HG03025 (cell line): ENCODE measurements at regions not wholly inside any gene's neighbourhood (a gene's known extent, or its start where the extent isn't known, plus 50 kb on each side); places are given as distances from the start of the nearest gene placed in this dataset.
A peak's percentile ranks its signal among the peaks of the same experiment; 100 is the strongest.
"Not testable (repeated sequence)": the region's sequence is repeated elsewhere in the genome, so short reads cannot be mapped to it uniquely, and the experiment has no call there.

Experiments used
- ATAC-seq: cut with Tn5 transposase; IDR thresholded peaks from one replicate; pipeline ENCODE4 v1.9.1; 2021; ENCODE audit warnings: mild to moderate bottlenecking, moderate library complexity; ENCODE audit not compliant: unreplicated experiment, low FRiP score

DNA sequence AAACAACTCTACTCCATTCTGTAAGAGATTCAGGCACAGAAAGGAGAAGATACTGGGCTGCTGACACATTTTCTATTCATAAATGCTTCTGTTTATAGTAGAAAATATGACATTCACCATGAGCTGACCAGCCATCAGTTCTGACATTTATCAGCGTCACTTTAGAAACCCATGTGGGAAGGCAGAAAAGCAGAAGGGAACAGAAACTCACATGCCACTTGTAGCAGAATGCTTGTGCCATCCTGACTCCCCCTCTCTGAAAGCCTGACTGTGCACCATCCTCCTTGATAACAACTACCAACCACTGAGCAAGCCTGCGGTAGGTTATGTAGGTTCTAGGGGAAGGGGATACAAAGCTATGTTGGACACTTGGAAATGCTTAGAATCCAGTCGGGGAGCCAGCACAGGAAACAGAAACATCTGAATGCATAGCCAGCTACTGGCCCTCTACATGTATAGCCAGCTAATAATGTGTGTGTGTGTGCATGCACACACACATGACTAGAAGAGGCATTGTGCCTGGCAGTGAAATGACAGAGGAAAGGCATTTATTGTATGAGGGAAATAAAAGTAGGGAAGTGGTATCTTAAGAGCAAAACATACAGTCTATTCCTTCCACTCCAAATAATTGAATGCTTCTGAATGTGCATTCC, 104.3 kb downstream of the SPDYE17 start:
- not testable (repeated sequence) for ATAC-seq

DNA sequence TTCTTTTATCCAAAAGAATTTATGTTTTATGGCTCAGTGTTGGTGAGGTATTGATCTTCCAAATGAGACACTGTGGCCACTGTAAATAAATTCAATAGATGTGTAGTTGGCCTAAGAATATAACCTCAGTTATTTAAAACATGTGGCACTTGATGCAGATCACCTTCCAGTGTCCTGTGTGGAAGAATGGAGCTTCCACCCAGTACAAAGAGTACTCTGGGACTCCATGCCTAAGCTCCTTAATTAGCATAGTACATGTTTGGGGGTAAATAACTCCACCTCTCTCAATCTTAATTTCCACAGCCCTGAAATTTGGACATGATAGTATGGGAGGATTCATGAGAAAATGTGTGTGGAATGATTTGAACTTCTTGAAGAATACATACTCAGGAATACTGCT, 105.7 kb downstream of the SPDYE17 start:
- ATAC-seq: not testable (repeated sequence)

DNA sequence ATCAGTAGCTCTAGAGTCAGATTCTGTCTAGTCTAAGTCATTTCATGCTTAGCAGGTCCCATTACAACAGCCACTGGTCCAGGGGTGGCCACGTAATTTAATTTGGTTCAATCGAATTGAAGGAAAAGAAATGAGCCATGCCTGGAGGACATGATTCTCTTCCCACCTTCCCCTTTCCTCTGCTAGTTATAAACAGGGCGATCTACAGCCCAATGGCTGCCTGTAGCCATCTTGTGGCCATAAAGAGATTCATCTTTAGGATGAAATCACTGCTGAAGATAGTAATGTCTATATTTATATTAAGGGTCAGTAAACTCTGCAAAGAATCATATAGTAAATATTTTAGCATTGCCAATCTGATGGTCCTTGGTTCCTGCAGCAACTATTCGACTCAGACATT, 107.4 kb downstream of the SPDYE17 start:
- ATAC-seq: not testable (repeated sequence)

DNA sequence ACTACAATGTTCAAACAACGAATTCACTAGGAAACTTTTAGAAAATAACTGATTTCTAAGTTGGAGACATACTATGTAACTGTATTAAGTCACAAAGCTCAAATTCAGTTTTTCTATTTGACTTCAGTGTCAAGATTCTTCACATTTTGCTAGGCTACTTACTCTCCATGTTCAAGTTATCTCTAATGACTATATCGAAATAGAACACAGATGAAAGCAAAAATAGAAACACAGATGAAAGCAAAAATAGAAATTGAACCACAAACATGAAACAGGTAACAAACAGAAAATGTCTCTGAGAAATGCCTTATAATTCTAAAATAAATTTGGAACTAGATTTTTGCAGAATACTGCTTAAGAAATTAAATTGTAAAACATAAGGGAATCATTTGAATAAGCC, 113.5 kb downstream of the SPDYE17 start:
- not testable (repeated sequence) for ATAC-seq

DNA sequence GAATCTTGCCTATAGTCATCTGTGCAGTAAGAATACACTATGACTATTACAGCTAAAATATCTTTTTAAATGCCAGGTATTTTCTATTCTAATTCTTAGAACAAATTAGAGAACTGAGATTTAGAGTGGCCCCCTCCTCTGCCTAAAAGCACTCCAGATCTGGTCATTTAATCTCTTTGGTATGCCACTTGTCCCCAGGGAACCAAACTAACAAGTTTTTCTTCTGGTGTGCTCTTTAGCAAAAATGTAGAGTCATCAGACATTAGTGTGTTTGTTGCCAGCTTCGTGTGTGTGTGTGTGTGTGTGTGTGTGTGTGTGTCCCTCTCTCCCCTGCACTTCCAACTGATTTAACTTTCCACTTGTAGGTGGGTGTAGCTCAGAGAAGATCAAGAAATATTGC, 117.8 kb downstream of the SPDYE17 start:
- not testable (repeated sequence) for ATAC-seq

DNA sequence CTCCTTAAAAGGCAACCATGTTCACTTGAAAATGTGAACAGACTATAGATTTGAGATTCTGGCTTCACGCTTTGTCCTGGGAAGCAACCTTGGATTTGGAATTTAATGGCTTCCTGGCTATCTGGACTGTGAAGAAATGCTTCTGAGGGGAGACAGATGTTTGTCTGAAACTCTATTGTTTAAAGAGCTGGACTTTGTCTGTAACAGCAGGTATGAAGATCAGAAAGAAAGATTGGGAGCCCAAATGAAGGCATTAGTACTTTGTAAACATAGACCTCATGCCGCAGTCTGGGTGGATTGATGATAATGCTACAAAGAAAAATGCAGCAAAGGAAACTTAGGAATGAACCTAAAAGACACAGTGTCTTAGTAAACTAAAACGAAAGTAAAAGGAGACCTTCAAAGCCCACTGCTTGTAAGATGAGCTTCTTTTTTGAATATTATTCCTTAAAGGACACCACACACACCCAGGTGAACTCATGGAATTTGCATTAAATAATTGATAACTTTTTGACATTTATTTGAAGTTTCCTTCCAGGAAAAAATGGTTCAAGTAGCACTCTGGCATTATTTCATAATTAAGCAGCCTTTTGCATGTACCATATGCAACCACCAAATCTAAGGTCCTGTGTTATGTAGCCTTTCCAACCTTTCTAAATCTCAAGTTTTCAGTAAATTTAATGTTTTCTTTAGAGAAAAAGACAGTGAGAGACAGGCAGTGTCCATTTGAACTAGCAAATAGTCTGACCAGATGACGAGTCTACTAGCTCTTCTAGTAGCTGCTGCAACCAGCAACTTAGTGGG, 119.9 kb downstream of the SPDYE17 start:
- not testable (repeated sequence) for ATAC-seq

DNA sequence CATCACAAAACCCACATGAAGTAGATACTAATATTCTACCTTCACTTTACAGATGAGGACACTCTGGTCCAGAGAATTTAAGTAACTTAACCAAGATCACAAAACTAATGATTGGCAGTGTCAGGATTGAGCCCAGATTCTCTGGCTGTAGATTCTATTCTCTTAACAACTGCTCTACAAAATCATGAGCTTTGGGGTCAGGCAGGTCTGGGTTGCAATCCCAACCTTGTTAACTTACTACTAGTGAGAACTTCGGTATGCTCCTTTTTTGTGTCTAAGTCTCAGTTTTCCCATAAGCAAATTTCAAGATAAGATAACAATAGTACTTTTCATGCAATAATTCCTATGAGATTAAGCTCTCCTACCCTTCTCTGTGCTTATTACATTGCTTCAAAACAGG, 127.5 kb downstream of the SPDYE17 start:
- ATAC-seq: not testable (repeated sequence)

DNA sequence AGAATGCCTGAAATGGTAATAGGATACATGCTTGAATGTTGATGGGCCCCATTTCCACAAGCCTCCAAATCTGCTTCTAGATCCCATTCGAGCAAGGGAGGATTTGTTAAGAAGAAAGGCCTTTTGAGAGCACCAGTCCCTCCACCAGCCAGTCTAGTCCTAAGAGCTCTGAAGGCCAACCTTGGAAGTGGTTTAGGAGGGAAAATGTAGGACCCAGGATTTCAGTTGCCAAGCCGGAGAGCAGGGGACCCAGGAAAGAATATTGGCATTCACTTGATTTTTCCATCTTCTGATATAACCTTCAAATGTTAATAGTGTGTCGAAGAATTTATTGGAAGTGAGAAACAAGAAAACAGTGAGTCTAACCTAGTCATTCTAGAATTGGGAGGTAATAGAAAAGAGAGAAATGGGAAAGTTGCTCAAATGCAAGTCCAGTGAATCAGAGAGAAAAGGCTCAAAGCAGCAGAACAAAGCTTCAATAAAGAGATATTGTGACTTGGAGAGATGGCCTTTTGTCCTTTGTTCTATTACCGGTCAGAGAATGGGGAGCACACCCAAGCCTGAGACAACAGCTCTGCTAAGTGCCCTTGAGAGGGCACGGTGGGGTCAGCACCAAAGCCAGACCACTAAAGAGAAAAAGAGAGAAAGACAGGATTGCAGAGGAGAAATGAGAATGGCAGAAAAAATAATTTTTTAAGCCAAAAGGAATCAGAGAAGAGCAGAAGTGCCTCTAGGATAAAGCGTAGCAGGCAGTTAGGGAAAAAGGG, 130.0 kb downstream of the SPDYE17 start:
- not testable (repeated sequence) for ATAC-seq

DNA sequence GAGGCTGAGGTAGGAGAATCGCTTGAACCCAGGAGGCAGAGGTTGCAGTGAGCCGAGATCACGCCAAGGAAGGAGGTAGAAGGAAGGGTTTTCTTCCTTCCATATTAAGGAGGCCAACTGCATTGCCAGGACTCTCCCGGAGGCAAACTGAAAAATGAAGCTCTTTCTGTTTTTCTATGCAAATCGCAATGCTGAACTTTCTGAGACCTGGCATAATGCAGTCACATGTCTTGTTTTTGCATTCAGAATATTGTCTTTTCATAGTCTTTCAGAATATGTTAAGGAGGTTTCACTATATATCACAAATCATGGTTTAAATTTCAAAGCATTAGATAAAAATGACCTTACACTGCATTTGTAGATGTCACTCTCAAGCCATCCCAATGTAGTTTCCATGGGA, 133.4 kb downstream of the SPDYE17 start:
- not testable (repeated sequence) for ATAC-seq

DNA sequence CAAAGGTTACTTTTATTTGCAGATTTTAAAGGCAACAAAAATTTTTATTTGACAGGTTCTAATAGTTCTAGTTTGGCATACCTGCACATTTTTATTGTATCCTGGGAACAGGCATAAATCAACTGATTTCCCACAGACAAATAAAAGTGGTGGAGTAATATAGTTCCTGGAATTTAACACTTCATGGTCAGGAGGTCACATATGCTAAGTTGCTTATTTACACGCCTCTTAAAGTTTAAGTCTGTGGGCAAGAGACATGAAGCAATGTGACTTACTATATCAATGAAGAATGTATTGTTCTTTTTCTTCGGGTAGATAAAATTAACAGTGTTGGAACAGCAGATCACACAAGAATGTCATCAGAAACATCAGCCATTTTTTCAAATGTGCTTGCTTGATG, 135.2 kb downstream of the SPDYE17 start:
- not testable (repeated sequence) for ATAC-seq

DNA sequence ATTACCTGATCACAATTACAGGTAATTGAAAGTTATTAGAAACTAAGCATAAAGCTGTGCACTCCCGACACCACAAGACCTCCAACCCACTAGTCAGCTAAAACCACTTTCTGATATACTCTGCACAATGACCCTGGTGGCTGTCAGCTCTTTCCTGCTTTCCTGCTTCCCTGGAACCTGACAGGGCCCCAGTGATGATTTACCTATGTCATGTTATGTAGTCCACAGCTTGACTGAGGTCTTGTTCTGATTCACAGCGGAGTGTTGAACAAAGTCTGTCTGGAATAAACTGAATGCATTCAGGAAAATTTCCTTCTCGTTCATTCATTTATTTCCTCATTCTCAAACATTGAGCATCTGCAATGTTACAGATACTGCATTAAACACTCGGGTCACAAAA, 136.5 kb downstream of the SPDYE17 start:
- not testable (repeated sequence) for ATAC-seq

DNA sequence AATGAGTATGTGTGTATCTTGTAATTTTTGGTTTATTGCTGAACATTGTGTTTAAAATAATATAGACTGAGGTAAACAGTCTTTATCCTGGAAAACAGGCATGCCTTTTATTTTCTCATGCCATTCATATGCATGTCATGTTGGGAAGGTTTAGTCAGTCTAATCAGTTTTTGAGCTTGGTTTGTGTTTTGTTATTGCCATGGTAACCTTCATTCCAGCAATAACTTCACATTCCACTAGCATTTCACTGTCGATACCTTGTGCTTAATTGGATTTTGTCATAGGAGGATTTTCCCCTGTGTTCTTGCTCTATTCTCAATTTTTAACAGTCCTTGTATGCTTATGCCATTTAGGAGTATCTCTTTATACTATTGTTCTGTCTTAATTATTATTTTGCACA, 140.4 kb downstream of the SPDYE17 start:
- ATAC-seq: not testable (repeated sequence)

DNA sequence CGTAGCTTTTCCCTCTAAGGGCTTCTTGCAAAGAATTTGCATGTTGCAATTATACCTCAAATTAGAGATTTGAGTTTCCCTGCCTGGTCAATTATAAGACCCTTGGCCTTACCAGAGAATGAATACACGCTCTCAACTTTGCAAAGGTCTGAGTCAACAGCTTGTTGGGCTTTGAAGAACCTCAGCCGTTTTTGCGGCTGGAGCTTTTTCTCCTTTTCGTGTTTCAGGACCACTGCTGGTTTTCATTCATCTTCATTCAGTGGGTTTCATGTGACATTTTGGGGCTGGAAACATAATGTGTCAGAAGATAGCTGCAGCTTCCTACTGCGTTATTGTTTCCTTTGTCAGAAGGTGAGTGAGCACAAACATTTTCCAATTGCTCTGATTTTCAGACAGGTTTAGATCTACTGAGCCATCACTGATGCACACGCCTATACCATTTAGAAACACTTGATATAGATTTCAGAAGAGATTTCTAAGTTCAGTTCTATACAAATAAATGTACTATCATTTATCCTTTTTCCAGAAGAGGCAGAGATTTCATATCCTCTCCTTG, 152.3 kb downstream of the SPDYE17 start:
- not testable (repeated sequence) for ATAC-seq

DNA sequence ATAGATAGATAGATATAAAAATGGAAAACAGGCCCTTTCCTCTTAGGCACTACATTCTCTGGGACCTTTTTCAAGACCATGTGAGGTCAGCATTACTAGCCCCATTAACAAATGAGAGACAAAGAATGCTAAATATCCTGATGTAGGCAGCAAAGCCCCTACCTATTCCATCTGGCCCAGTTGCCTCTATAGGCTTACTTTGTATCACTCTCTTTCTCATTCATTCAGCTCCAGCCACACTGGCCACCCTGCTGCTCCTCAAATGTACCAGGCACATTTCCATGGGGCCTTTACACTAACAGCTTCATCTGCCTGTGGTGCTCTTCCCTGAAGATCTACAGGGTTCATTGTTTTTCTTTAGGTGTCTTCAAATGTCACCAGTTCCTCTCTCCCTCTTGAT, 156.4 kb downstream of the SPDYE17 start:
- not testable (repeated sequence) for ATAC-seq

DNA sequence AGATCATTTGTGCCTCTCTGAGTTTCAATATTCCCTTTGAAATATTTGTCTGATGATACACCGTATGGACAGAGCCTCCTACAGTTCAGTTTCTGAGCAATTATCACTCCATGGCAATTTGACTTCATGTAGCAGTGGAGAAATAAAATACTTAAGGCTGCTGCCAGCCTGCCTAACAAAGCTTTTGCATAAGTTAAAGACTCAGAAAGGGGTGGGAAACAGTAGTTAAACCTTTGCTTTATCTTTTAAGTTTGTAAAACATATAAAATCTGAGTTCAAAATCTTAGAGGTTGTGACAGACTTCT, 161.7 kb downstream of the SPDYE17 start:
- ATAC-seq: not testable (repeated sequence)

DNA sequence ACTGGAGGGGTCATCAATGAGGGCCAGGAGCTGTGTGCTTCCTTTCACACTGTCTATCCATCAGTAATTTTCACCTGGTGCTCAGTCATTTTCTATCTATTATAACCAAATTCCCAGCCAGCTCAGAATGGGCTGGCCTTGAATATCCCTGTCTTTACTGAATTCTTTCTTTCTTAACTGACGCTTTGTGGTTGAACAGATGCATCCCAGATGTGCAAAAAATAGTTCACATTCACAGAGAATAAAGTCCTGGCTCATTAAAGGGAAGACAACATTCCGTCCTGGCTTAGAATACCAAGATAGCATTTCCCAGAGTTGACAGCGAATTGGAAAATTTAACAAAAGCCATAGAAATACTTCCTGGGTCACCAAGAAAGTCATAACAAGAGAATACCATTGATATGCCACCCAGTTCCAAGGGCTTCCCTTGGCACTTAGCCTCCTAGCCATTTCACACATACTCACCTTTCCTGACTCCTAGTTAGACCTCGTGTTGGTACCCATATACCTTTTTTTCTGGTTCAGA, 164.7 kb downstream of the SPDYE17 start:
- not testable (repeated sequence) for ATAC-seq

DNA sequence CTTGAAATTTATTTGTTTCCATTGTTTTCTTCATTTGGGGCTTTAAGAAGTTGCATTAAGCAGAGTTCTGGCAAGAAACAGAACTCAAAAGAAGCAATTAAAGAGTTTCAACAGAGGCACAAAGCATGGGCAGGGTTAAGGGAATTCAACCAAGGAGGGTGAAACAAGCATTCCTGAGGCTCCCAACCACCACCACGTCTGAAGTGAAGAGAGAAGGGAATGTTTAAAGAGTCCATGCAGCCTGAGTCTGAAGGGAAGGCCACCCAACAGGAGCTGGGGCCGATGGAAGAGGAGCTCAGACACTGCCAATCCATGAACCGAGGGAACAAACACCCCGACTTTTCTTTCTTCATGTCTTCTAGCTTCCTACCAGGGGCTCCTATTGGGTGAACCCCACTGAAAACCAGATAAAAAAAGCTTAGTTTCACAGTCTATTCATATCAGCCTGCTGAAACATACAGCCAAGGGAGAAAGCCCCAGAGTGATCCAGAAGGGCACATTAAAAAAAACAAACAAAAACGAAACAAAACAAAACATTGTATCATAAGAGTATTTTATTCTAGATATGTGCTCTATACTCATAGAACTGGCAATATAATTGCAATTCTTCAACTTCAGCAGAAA, 168.9 kb downstream of the SPDYE17 start:
- ATAC-seq: peak; percentile 51

DNA sequence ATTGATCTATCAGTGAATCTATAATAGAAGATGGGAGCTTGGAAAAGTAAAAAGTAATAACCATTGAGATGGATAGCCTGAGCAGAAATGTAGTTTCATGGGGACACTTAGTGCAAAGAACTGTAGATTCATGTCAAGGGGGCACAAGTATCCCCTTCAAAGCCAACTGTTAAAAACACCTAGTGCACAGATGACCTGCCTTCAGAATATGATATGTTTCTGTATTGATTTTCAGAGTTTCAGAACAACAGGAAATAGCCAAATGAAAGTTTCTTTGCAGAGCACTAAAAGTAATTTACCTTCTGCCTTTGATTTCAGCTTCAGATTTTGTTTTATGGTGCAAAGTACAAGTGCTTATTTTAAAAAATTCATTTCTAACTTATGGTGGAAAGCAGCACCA, 169.9 kb downstream of the SPDYE17 start:
- not testable (repeated sequence) for ATAC-seq

DNA sequence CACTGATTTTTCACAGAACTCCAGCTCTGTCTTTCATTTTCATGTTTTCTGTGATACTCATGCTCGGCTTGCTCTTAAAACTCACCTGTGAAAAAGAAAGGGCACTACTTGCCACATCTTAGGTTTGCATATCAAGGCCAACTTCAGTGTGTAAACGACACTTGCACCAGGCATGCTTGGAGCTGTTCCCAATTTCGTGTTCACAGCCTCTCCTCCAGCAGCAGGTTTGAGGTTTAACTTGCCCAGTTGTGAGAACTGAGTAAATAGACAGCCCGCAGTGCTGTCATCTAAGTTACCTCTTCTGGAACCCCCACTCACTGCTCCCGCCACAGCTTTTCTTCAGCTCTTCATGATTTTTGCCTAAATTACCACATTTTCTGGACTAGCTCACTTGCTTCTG, 172.2 kb downstream of the SPDYE17 start:
- not testable (repeated sequence) for ATAC-seq

DNA sequence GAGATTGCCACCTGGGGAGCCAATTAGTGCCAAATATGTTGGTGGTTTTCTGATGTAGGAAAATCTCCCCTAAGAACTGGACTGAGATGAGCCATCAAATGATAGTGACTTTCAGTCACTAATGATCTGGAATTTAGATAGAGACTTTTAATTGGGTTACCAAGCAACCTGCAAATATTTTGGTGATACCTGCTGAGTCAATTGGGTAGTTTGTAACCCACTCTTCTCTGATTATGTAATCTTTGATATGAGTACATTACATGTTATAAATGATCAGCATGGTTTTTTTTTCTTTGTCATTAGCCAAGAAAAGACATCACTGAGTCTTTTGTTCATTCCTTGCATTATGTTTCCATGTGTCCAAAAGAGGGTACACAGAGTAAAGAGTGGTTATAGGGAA, 177.5 kb downstream of the SPDYE17 start:
- ATAC-seq: not testable (repeated sequence)
